Body of pancreas (tissue), 4 donors: ENCODE measurements at regions not wholly inside any gene's neighbourhood (a gene's known extent, or its start where the extent isn't known, plus 50 kb on each side); places are given as distances from the start of the nearest gene placed in this dataset.

ENCODE experiments used
- CTCF ChIP-seq, 7 experiments: fragments of 450-650 bp in 4 of 7; fragments of 200-600 bp in 3 of 7; sonication (generic) in 3 of 7; IDR thresholded peaks; one replicate each; pipeline ENCODE4 v1.5.1; 2016 to 2019; ENCODE audit warnings: antibody characterized with exemption in 7 of 7
- POLR2A ChIP-seq, 3 donors: fragments of 450-650 bp; IDR thresholded peaks; one replicate each; pipeline ENCODE4 v1.6.1; 2016; ENCODE audit warnings: antibody characterized with exemption in 3 of 3, mild to moderate bottlenecking in 2 of 3

- TF ChIP-seq POLR2A (IDR thresholded peaks at IDR 0.05): no peak
- no peak for TF ChIP-seq CTCF (IDR thresholded peaks at IDR 0.05)
Measured at GRCh38 chr4:55723403-55723802, 87.3 kb upstream of the NMU start.
